NCI-H187 treated with DMSO at 0.1 percent for 48 hours (cell line): ENCODE measurements at regions not wholly inside any gene's neighbourhood (a gene's known extent, or its start where the extent isn't known, plus 50 kb on each side); places are given as distances from the start of the nearest gene placed in this dataset.

Experiments
- DNase-seq: peaks from one replicate; lab custom pipeline; 2025; lab: John Stamatoyannopoulos, UW

DNA sequence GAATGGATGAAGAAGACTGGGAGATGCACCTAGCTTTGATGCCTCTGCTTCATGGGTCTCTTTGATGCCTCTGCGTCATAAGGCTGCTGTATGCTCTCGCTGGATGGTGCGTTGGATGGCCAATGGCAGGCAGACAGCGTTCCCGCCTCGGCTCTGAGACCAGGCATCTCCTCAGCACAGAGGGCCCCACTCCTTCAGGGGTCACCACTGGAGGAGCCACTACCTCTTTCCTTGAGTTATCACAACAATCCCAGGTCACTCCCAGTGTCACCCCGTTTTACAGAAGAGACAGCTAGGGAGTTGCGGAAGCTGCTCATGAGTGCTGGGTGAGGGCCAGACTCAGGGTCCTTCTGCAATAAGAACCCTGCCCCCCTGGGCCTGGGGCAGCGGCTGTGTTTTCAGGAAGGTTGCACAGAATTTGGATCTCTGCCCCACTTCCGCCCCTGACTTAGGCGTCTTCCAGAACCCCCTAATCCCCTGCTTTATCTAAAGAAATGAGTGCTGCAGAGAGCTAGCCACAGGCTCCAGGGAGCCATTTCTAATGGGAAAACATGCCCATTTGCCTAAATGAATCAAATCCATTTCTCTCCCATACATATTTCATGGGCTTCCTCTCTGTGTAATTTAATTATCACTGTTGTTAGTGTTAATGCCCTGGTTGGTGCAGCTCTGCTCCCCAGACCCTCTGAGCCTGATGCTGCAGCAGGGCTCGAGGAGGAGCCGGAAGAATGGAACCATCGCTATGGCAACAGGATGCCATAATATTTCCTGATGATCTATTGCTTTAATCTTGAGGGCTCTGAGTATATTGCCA is 131.8 kb upstream of the HS6ST1 start:
- DNase-seq, result no peak

DNA sequence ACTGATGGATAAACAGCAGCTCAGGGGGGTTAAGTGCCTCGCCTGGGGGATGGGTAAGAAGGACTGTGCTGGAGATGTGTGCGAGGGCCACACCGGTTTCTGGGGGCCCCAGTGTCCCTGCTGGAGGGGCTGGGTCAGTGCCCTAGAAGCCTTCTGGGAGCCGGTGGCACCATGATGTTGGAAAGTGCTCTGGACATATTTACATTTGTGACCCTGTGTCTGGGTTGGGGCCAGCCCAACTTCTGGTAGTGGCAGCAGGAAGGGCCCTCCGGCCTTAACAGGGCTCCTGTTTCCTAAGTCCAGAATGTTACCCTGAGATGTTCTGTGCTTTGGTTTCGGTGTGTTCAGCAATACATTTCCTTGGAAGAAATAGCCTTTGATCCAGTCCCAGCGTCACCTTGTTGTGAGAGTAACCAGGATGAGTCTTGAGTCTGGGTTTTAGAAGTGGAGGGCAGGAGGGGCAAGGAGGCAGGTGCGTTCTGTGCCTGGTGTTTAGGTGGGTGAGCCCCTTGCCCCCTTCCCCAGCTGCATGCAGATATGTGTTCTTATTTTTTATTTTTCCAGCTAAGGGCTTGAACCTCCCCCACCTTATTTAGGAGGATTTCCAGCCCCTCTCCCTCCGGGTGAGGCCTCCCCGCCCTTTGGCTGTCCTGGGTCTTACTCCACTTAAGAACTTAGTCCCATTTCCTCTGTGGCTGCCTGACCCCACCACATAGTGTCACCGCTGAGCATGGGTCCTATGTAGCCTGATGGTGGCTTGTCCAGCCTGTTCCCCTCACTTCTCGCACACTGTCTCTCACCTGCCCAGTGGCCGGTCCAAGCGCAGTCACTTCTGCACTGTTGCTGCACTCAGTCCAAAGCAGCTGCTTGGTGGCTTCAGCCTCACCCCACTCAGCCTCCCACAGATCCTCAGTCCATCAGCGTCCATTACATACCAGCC is 132.7 kb upstream of the HS6ST1 start:
- no peak for DNase-seq

DNA sequence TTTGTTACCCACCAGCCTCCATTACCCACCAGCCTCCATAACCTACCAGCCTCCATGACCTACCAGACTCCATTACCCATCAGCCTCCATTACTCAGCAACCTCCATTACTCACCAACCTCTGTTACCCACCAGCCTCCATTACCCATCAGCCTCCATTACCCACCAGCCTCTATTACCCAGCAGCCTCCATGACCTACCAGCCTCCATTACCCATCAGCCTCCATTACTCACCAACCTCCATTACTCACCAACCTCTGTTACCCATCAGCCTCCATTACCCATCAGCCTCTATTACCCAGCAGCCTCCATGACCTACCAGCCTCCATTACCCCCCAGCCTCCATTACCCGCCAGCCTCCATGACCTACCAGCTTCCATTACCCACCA is 133.3 kb upstream of the HS6ST1 start:
- DNase-seq, result no peak

DNA sequence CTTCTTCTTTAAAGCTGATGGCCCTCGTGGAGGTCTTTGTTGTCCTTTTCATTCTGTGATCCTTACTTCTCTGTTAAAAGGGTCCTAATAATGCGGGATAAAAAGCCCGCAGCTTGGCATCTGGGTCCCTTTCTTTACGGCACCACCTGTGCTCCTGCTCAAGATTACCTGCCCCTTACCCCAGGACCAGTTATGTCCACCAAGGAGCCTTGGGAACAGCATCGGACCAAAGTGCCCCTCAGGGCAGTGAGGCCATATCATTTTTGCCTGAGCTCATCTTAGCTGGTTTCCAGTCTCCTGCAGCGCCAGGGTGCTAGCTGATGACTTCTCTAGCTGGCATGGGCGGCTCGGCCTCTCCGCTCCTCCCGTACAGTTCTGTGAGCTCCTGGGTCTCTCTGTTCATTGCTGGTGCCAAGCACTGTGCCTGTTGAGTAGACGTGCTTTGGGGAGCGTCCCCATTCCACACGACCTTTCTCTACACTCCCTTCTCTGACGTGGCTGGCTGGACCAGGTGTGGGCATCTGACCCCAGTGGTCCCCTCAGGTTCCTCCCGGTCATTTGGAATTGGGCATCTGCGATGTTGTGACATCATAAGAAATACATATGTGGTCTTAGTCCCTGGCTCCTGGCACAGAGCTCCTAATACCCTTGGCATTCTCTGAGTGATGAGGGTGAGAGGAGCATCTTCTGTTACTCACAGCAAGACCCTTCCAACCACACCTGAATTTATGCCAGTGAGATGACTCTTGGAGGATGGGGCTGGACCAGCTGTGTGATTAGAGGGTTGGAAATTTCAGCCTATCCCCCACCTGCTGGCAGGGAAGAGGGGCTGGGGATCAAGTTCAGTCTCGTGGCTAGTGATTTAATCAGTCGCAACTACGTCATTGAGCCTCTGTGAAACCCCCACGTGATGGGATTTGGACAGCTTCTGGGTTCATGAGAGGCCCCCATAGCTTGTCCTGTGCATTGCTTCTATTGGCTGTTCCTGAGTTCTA is 134.2 kb upstream of the HS6ST1 start:
- no peak for DNase-seq

DNA sequence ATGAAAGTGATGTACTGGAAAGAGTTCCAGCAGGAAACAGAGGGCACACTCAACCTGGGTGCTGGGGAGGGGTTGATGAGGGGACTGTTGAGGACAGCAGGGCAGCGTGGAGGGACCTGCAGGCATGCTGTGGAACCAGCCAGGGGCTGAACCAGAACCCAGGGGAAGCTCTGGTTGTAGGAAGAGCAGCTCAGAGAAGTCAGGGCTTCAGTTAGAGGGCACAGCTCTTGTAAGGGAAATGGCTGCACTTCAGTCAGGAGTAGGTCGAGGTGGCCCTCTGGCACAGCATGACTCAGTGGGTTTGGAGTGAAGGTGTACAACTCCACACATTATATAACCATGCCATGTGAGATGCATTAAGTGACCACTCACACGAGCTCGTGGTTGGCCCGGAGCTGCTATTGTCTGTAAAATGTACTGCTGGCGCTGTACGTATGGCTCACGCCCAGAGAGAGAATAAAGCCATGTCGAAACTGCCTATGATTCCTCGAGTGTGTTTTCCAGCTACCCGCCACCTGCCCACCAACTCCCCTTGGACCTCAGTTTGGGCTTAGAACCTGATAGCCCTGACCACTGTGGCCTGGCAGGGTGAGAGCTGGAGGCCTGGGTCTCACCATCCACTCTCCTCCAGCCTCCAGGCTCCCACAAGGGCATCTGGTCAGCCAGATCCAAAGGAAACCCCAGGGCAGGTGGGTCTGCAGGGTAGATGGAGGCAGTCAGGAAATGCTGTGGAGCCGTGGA is 136.5 kb upstream of the HS6ST1 start:
- DNase-seq, result no peak

GRCh38 chr2:128455721-128456050 is 137.0 kb upstream of the HS6ST1 start:
- DNase-seq, result no peak

- DNase-seq, result no peak
Observed at GRCh38 chr2:128456281-128456680, 137.6 kb upstream of the HS6ST1 start.

DNA sequence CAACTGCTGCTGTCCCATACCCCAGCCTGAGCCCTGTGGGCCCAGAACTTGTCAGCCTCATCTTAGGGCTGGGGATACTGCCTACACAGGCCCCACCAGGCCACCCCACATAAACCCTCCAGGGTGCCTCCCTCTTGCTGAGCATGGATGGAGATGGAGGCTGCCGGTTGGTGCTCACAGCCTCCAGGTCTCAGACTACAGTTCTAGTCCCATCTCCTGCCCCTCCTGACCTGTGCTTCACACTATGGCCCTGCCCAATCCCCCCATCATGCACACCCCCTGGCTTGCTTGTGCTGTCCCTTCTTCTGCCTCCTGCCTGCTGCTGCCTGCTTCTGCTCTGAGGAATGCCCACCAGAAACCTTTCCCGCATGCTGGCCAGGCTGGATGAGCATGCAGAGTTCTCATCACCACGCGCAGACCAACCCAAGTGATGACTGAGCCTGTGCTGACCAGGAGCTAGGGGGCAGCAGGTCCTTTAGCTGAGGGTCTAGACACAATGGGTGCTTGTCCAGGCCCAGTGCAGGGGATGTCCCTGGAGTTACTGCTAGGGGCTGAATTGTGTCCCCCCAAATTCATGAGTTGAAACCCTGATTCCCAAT is 138.4 kb upstream of the HS6ST1 start:
- DNase-seq, result no peak

- DNase-seq, result no peak
Observed at GRCh38 chr2:128457716-128458115, 139.0 kb upstream of the HS6ST1 start.

DNA sequence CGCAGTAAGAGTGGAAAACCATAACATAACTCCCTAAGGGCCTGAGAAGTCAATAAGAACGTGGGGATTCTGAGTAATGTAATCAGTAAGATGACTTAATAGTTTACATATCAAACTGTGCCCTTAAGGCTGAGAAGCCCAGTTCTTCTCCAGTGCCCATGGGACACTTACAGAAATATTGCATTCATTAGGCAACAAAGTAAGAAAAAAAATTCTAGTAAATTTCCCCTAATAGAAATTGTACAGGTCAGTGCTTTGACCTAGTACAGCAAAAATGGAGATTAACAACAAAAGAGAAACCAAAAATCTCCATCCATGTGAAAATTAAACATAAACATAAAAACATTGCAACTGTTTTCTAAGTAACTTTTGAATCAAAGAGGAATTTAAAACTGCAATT is 139.8 kb upstream of the HS6ST1 start:
- no peak for DNase-seq

- DNase-seq, result no peak
Observed at GRCh38 chr2:128464456-128464855, 145.8 kb upstream of the HS6ST1 start.

GRCh38 chr2:128465246-128466170 is 146.8 kb upstream of the HS6ST1 start:
- DNase-seq, result no peak

DNA sequence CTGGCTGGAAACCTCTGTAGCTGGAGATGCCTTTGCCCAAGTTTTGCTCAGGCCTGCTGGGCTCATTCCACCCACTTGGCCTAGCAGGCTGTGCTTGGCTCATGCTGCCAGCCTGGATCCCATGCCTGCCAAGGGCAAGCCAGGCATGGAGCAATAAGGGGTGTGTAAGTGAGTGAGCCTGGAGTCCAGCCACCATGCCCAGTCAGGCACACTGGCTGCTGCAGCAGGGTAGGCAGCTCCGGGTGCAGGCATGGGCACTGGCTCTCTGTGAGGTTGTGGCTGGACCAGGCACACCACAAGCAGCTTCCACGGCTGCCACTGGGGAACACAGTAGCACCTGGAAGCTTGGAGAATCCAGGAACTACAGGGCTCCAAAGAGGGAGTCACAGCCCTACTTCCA is 147.7 kb upstream of the HS6ST1 start:
- DNase-seq, result no peak

GRCh38 chr2:128466776-128467175 is 148.1 kb upstream of the HS6ST1 start:
- DNase-seq, result no peak

DNA sequence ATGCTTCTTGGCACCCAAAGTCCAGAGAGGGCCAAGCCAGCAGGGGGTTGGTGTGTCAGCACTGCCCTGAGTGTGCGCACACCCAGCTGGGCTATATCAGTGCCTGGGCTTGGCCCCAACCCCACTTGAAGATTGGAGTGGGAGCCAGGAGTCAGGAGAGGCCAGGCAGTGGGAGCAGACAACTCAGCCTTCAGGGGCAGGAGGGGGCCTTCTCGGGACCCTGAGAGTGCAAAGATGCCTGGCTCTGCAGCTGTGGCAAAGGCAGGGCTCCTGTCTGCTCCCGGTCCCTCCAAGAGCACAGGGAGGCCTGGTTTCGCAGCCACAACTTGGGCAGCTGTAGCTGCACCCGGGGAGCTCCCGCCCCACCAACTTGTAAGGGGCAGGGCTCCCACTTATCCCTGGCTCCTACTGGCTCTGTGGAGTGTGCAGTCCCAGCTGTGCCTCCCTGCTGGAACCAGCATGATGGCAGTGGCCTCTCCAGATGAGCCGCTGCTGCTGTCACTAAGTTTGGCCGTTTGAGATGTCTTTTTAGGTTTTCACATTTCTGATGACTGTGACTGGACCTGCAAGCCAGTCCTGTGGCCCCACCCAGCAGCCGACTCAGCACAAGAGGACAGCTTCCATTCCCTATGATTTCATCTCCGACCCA is 148.8 kb upstream of the HS6ST1 start:
- DNase-seq, result no peak

DNA sequence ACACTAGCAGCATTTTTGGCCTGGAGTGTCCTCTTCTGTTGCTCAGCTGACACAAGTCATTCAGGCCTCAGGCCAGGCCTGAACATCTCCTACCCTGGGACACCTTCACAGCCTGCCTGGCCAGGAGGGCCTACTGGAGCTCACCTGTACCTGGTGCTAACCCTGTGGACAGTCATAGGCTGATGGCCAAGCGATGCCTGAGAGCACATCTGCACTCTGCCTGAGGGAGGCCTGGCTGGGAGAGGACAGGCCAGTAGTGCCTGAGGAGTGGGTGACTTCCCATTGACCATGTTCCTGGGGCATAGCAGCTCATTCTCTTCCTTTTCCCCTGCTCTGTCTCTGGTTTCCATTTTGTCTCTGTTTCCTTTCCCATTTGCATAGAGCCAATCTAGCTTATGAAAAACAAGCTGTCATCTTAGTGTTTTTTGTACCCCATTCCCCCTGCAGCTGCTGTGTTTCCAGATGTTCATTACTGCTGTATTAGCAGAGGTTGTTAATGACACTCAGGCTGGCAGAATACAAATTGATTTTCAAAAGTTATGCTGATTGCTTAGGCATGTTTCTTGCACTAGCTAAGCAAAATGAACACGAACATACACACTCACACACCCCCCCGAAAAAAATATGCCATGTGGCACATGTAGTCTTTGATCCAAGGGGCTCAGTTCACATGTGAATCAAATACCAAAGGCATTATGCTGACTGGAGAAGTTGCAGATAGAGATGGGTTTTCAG is 149.7 kb upstream of the HS6ST1 start:
- DNase-seq, result no peak

GRCh38 chr2:128469203-128469602 is 150.5 kb upstream of the HS6ST1 start:
- no peak for DNase-seq

GRCh38 chr2:128469875-128470274 is 151.2 kb upstream of the HS6ST1 start:
- DNase-seq, result no peak

DNA sequence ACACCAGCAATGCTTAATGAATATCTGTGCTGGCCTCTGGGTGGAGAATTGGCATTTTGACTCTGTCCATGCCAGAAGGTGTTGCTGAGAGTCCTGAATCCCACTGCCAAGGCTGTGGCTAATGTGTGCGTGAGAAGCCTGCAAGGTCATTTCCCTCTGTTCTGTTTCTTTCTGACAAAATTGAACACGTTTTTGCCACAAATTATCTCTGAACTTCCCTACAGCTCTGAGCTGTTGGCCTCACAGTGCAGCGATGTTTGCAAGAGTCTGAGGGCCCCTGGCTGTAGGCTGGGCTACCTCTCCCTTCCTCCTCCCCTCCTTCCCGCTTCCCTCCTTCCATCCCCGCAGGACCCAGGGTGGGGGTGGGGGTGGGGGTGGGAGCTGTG is 154.1 kb upstream of the HS6ST1 start:
- no peak for DNase-seq
